ENCODE measurements at regions not wholly inside any gene's neighbourhood (a gene's known extent, or its start where the extent isn't known, plus 50 kb on each side); places are given as distances from the start of the nearest gene placed in this dataset.

DNA sequence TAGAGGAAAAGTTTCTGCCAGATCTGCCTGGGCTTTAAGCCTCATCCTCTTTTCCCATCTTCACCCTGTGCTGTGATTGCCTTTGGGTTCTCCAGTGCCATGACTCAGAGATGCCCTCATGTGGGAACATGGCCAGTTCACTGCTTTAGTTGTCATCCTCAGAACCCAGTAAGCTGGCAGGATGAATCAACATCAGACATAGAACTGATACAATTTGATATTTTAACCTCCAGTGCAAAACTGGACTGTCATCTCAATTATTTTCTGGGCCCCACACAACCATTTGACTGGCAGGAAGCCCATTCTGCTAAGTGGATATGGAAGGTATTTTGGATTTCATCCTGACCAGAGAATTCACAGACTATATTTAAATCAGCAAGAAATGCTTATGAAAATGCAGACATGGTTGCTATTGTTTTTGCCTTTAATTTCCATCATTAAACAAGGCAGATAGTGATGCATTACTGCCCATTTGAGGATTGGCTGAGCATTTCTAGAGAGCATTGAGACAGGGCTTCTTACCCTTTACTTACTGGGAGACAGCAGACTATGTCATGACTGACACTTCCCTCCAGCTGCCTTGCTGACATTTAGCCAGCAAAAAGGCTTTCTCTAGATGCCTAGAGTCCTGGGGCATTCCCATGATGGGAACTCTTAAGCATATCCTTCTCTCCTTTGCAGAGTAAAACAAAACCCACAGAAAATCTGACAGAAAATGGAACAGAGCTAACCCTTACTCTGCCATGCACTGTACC, 327.1 kb upstream of the MTNR1B start:
- TF ChIP-seq, protein P1, sequence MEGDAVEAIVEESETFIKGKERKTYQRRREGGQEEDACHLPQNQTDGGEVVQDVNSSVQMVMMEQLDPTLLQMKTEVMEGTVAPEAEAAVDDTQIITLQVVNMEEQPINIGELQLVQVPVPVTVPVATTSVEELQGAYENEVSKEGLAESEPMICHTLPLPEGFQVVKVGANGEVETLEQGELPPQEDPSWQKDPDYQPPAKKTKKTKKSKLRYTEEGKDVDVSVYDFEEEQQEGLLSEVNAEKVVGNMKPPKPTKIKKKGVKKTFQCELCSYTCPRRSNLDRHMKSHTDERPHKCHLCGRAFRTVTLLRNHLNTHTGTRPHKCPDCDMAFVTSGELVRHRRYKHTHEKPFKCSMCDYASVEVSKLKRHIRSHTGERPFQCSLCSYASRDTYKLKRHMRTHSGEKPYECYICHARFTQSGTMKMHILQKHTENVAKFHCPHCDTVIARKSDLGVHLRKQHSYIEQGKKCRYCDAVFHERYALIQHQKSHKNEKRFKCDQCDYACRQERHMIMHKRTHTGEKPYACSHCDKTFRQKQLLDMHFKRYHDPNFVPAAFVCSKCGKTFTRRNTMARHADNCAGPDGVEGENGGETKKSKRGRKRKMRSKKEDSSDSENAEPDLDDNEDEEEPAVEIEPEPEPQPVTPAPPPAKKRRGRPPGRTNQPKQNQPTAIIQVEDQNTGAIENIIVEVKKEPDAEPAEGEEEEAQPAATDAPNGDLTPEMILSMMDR (IDR thresholded peaks at IDR 0.05; ENCODE audit: extremely low read depth, missing control alignments): no peak
- no peak for DNase-seq (ENCODE audit: low spot score)

DNA sequence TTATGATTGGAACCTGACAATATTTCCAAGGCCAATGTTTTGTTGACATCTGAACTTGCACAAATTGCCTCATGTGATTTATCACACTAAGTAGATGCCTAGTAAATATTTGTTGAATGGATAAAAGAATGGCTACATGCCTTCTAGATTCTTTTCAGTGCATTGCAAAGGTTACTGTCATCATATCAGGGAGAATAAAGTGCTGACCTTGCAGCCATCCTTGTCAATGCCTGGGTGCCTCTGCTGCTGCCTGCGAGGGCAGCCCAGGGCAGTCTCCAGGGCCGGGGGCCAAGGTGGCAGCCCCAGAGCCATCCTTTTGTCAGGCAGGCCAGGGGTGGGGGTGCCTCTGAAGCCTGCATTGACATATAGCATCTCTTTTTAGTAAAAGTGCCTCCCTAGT, 325.6 kb upstream of the MTNR1B start:
- TF ChIP-seq, protein P1 (IDR thresholded peaks at IDR 0.05; ENCODE audit: extremely low read depth, missing control alignments): no peak
- DNase-seq (ENCODE audit: low spot score): no peak

DNA sequence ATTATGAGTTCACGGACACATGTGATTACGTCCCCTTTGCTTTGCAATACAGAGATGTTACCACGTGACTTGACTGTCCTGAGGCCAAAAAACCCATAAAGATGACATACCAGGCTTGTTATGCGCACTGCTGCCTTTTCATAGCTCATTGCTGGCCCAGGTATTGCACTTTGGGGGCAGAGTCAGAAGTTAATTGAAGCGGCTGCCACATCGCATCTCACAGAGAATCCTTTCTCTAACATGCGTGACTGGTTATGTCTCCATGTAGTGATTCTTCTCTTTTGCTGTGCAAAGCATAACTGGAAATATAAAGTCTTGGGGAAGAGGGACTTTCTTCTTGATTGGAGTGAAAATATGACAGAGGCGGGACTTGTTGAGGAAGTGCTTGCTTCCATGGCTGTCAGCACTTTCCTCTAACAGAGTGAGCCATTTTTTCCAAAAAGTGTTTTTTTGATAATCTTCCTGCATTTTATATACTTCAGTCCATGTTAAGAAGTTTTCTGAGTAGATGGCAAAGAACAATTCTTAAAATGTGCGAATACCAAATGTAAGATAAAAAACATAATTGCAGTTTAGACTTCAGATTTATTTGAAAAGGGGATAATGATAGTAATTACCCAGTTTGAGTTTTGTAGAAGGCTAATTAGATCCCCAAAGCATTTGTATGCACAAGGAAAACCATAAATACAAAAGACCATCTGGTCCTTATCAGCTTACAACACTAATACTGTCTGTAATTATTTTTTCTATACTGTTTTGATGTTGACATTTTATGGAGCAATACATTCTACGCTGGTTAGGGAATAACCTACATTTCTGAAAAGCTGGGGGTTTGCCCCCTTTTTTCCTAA, 324.6 kb upstream of the MTNR1B start:
- DNase-seq (ENCODE audit: low spot score): no peak
- TF ChIP-seq, protein P1 (IDR thresholded peaks at IDR 0.05; ENCODE audit: extremely low read depth, missing control alignments): no peak

DNA sequence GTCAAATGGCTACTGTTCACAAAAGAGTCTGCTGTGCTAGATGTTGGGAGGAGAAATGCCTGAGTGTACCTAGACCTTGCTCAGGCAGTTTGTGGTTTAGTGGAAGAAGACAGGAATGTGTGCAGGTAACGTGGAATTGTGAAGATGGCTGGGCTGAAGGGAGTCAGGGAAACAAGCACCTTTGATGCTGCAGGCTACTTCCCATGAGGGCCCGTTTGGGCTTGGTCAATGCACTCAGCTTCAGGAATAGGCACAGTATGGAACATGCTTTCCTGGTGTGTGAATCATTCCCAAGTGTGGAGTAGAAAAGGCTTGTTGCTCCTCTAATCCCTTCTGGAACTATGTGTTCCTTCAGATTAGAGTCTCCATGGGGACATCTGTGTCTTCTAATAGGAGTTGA, 318.3 kb upstream of the MTNR1B start:
- TF ChIP-seq, protein P1 (IDR thresholded peaks at IDR 0.05; ENCODE audit: extremely low read depth, missing control alignments): no peak
- DNase-seq (ENCODE audit: low spot score): no peak

- DNase-seq (ENCODE audit: low spot score): no peak
- TF ChIP-seq, protein P1 (IDR thresholded peaks at IDR 0.05; ENCODE audit: extremely low read depth, missing control alignments): no peak
These were observed 316.0 kb upstream of the MTNR1B start for GRCh38 chr11:92653454-92653853.

GRCh38 chr11:92656783-92657182, 312.7 kb upstream of the MTNR1B start:
- no peak for DNase-seq (ENCODE audit: low spot score)
- TF ChIP-seq, protein P1 (IDR thresholded peaks at IDR 0.05; ENCODE audit: extremely low read depth, missing control alignments): no peak

DNA sequence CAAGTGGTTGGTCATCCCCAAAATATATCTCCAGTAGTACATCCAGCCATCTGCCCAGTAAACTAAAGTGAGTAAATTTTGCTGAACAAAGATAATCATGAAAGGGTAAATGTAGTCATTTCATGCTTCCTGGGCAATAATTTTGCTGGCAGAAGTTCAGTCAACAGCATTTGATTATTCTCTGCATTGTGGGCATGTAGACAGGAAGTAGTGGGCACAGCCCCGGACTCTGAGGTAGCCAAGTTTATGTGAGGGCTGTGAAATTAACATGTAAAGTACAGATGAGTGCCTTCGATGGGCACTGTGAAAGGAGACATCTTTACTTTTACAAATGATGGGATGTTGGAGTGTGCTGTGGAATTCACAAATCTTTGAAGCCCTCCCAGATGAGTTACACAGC, 312.2 kb upstream of the MTNR1B start:
- TF ChIP-seq, protein P1 (IDR thresholded peaks at IDR 0.05; ENCODE audit: extremely low read depth, missing control alignments): no peak
- no peak for DNase-seq (ENCODE audit: low spot score)
